Jurkat, Clone E6-1 (cell line): ENCODE measurements at regions not wholly inside any gene's neighbourhood (a gene's known extent, or its start where the extent isn't known, plus 50 kb on each side); places are given as distances from the start of the nearest gene placed in this dataset.

Experiments
- DNase-seq: peaks from one replicate; pipeline ENCODE4 v3.0.0-alpha.2; 2011; ENCODE audit warnings: low read depth, low spot score
- H3K4me3 ChIP-seq: 2 replicates; pipeline ENCODE4 v1.5.1; 2011; ENCODE audit warnings: mild to moderate bottlenecking, low read length, control low read depth, moderate library complexity

GRCh38 chr5:88550736-88551135, 282.1 kb upstream of the TMEM161B start:
- no peak overlapping the region for H3K4me3 ChIP-seq
- DNase-seq = no peak

GRCh38 chr5:88548136-88548805, 279.6 kb upstream of the TMEM161B start:
- H3K4me3 ChIP-seq = no peak overlapping the region
- no peak for DNase-seq

GRCh38 chr5:88545338-88545737, 276.7 kb upstream of the TMEM161B start:
- H3K4me3 ChIP-seq = no peak overlapping the region
- DNase-seq = no peak

- H3K4me3 ChIP-seq = no peak overlapping the region
- DNase-seq = no peak
These were observed 276.0 kb upstream of the TMEM161B start for GRCh38 chr5:88544671-88545070.

DNA sequence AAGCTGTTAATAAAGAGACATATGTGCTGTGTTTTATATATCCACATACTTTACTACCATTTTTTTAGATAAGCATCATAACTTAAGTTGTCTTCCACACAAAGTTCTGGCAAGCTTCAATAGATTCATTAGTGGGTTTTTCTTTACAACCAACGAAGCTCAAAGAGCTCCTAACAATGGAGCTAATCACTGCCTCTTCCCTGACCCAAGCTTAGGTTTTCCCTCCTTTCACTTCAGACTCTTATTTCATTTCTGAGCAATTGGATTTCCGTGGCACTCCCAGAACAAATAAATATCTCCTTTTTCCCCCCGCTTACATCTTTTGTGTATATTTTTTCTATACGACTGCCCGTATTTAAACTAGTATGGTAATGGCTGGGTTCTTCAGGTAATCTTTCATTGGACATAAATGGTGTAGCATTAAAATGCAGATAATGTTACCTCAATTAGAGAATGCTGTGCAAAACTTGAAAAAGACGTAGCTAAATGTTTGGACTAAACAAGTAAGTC, 275.5 kb upstream of the TMEM161B start:
- no peak for DNase-seq
- no peak overlapping the region for H3K4me3 ChIP-seq

DNA sequence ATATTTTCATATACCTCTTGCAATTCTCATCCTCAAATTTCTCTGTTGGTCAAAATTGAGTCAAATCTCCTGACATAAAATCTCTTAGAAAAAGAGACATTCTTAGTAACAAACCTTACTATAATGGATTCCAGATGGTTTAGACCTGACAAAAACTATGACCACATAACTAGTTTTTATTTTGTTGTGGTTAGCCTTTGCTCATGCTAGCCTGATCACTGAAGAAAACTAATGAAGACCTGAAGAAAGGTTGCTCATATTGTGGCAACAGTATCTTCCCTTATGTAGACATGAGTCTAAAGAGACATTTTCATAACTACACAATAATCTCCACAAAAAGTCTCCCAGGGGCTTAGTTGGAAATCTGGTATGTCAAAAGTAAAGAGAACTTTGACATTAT, 274.1 kb upstream of the TMEM161B start:
- no peak overlapping the region for H3K4me3 ChIP-seq
- DNase-seq = no peak

GRCh38 chr5:88540471-88541115, 271.9 kb upstream of the TMEM161B start:
- H3K4me3 ChIP-seq = no peak overlapping the region
- DNase-seq = no peak

- DNase-seq = no peak
- no peak overlapping the region for H3K4me3 ChIP-seq
These were observed 271.2 kb upstream of the TMEM161B start for GRCh38 chr5:88539693-88540365.

DNA sequence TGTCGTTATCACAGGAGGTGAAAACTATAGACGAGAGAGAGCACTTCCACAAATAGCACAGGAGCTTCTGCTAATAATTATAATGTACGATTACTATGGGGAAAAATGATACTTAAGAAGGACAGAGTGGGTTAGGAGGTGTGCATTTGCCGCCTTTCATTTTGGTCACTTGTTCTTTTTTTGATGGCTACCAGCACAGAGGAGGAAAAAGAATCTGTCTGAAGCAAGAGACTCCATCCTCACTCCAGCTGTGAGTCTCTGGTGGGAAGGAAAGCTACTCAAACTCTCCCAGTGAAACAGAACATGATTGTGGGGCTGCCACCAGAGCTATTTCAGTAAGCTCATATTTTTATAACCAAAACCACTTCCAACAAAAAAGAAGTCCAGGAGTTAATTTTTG, 270.4 kb upstream of the TMEM161B start:
- H3K4me3 ChIP-seq = no peak overlapping the region
- DNase-seq = no peak

GRCh38 chr5:88536146-88536545, 267.5 kb upstream of the TMEM161B start:
- DNase-seq = no peak
- no peak overlapping the region for H3K4me3 ChIP-seq

DNA sequence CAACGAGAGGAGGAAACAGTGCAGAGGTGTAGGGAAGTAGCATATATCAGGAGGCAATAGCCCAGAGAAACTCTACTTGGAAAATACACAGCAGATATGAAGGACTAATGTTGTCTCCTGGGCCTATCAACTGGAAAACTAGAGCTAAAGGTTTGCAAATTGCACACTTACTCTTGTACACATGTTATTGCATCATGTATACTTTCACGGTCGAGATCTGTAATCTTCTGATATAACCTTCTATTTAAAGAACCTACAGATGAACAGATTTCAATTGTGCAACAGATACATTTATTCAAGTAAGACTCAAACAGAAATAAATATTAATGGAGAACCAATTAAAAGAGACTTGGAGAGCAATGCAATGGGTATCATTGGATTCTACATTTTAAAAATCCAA, 256.3 kb upstream of the TMEM161B start:
- no peak overlapping the region for H3K4me3 ChIP-seq
- DNase-seq = no peak

DNA sequence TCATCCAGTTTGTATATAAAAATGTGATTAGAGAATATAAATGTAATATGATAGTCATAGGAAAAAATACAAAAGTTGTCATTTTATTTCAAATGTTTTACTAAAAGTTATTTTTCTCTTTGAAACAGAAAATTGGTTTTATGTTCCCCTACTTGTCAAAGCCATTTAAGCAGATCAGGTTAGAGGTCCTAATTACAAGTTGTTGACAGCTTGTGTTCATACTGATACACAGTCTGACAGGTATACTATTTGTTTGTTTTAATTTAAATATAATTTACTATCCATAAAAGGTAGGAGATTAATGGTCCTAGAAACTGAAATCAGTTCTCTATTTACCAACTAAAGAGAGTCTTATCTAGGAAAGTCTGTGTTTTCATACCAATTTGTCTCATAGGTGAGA, 250.4 kb upstream of the TMEM161B start:
- DNase-seq = no peak
- H3K4me3 ChIP-seq = no peak overlapping the region

- H3K4me3 ChIP-seq = no peak overlapping the region
- DNase-seq = no peak
These were observed 249.7 kb upstream of the TMEM161B start for GRCh38 chr5:88518131-88519016.

- H3K4me3 ChIP-seq = no peak overlapping the region
- DNase-seq = no peak
These were observed 247.5 kb upstream of the TMEM161B start for GRCh38 chr5:88515881-88516819.

GRCh38 chr5:88515068-88515467, 246.4 kb upstream of the TMEM161B start:
- no peak for DNase-seq
- H3K4me3 ChIP-seq = no peak overlapping the region

GRCh38 chr5:88509403-88509802, 240.8 kb upstream of the TMEM161B start:
- DNase-seq = no peak
- H3K4me3 ChIP-seq = no peak overlapping the region

- H3K4me3 ChIP-seq = no peak overlapping the region
These were observed 238.6 kb upstream of the TMEM161B start for GRCh38 chr5:88507261-88507660.

DNA sequence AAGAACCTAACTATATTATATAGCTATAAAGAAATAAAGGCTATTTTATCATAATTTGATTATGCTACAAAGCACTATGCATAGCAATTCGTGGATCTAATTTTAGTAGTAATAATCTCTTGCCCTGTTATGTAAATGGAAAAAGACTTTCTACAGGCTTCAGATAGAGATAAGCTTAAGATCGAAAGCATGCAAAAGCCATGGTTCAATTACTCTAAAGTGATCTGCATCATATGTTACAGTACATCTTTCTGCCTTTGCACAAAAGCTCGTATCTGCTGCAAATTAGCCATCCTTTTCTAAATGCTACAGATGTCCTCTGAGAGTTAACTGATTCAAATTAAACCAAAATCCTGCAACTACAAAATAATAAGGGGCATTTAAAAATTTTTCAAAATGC, 234.8 kb upstream of the TMEM161B start:
- no peak overlapping the region for H3K4me3 ChIP-seq
- no peak for DNase-seq

More at GRCh38 chr5:88507261-88507660, 238.6 kb upstream of the TMEM161B start:
- DNase-seq = no peak

GRCh38 chr5:88503041-88503345, 234.3 kb upstream of the TMEM161B start:
- DNase-seq = no peak
- no peak overlapping the region; the same call in 1 of the 2 replicates for H3K4me3 ChIP-seq
